DND-41 (cell line): ENCODE measurements at regions not wholly inside any gene's neighbourhood (a gene's known extent, or its start where the extent isn't known, plus 50 kb on each side); places are given as distances from the start of the nearest gene placed in this dataset.

Experiments used
- ATAC-seq: fragments of 200-7000 bp; cut with Tn5 transposase; 3 replicates; pipeline ENCODE4 v1.9.1; 2021; ENCODE audit warnings: low read depth; ENCODE audit not compliant: insufficient read depth
- DNase-seq: peaks from one replicate; pipeline ENCODE4 v3.0.0-alpha.2; 2020
- H2AFZ ChIP-seq: 2 replicates; pipeline ENCODE4 v1.6.0; 2012; ENCODE audit warnings: low read depth, low read length
- H3K27ac ChIP-seq: 2 replicates; pipeline ENCODE4 v1.5.1; 2012; ENCODE audit warnings: low read length, inconsistent platforms
- H3K27me3 ChIP-seq: fragments of 200-600 bp; sonication (generic); 2 replicates; pipeline ENCODE4 v1.6.0; 2012; ENCODE audit warnings: low read length, mild to moderate bottlenecking, inconsistent platforms; ENCODE audit not compliant: insufficient read depth, poor library complexity
- H3K36me3 ChIP-seq: 2 replicates; pipeline ENCODE4 v1.5.1; 2012; ENCODE audit warnings: low read length, inconsistent platforms; ENCODE audit not compliant: insufficient read depth
- H3K4me1 ChIP-seq: 2 replicates; pipeline ENCODE4 v1.5.1; 2012; ENCODE audit warnings: mild to moderate bottlenecking, low read length; ENCODE audit not compliant: insufficient read depth
- H3K4me2 ChIP-seq: 2 replicates; pipeline ENCODE4 v1.6.0; 2012; ENCODE audit warnings: mild to moderate bottlenecking, moderate library complexity, low read length, inconsistent platforms; ENCODE audit not compliant: insufficient read depth
- H3K4me3 ChIP-seq, 2 experiments: fragments of 200-600 bp in 1 of 2; shearing (Covaris generic) in 1 of 2; 2 replicates each; pipeline ENCODE4 v1.5.1; 2012 to 2016; ENCODE audit warnings: inconsistent platforms in 2 of 2, low read length in 2 of 2, mild to moderate bottlenecking in 2 of 2, low read depth in 1 of 2, moderate library complexity in 1 of 2
- H3K79me2 ChIP-seq: 2 replicates; pipeline ENCODE4 v1.6.0; 2012; ENCODE audit warnings: low read length, inconsistent platforms; ENCODE audit not compliant: insufficient read depth
- H3K9ac ChIP-seq: 2 replicates; pipeline ENCODE4 v1.6.0; 2012; ENCODE audit warnings: low read depth, mild to moderate bottlenecking, inconsistent platforms, low read length, moderate library complexity
- H3K9me3 ChIP-seq: 2 replicates; pipeline ENCODE4 v1.5.1; 2012; ENCODE audit warnings: low read length, moderate library complexity, mild to moderate bottlenecking, inconsistent platforms; ENCODE audit not compliant: insufficient read depth, severe bottlenecking
- H4K20me1 ChIP-seq: 2 replicates; pipeline ENCODE4 v1.6.0; 2012; ENCODE audit warnings: low read length; ENCODE audit not compliant: insufficient read depth
- CTCF ChIP-seq: IDR thresholded peaks from 2 replicates; pipeline ENCODE4 v1.5.1; 2012; ENCODE audit warnings: borderline replicate concordance, low read length, moderate library complexity, mild to moderate bottlenecking; ENCODE audit not compliant: poor library complexity, severe bottlenecking; ENCODE audit errors: extremely low read depth
- EZH2 ChIP-seq: IDR thresholded peaks from 3 replicates; pipeline ENCODE4 v1.6.1; 2012; ENCODE audit warnings: borderline replicate concordance, low read depth, mild to moderate bottlenecking, moderate library complexity, low read length, inconsistent platforms; ENCODE audit not compliant: severe bottlenecking

GRCh38 chr19:31500197-31500830, 151.1 kb upstream of the TSHZ3 start:
- no peaks in the 10 kb centered on the region for H3K4me1 ChIP-seq
- H3K4me3 ChIP-seq = no peak overlapping the region
- DNase-seq (no peak), ATAC-seq (no peak)
- TF ChIP-seq CTCF (no peak), EZH2 (no peak)
- no peak overlapping the region for H3K9ac ChIP-seq
- H3K79me2 ChIP-seq = no peaks in the 10 kb centered on the region
- H3K27me3 ChIP-seq = no peaks in the 10 kb centered on the region
- no peaks in the 10 kb centered on the region for H3K36me3 ChIP-seq
- no peak overlapping the region for H3K4me2 ChIP-seq
- no peak overlapping the region for H2AFZ ChIP-seq
- H3K9me3 ChIP-seq = no peaks in the 10 kb centered on the region
- H3K27ac ChIP-seq = no peak overlapping the region
- no peaks in the 10 kb centered on the region for H4K20me1 ChIP-seq

DNA sequence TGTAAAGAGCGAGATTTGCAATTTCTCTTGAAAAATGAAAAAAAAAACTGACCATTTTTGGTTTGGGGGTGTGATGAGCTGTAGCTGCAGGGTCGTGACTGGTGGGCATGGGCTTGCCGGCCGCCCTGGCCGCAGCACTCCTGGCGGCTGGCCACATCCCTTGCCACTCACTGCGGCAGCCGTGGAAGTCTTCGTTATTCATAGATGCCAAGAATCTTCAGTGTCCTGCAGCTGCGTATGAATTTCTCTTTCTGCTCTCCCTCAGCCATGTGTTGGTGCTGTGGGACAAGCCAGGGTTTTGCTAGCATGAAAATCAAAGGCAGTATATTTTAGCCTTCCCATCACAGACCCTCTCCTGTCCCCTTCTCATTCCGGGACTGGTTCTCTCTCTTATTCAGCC, 151.7 kb upstream of the TSHZ3 start:
- Histone ChIP-seq H4K20me1 (no peaks in the 10 kb centered on the region), H3K4me1 (no peaks in the 10 kb centered on the region), H3K36me3 (no peaks in the 10 kb centered on the region), H3K79me2 (no peaks in the 10 kb centered on the region), H3K27ac (no peak overlapping the region), H2AFZ (no peak overlapping the region), H3K4me2 (no peak overlapping the region), H3K27me3 (no peaks in the 10 kb centered on the region), H3K9me3 (no peaks in the 10 kb centered on the region), H3K4me3 (no peak overlapping the region), H3K9ac (no peak overlapping the region)
- TF ChIP-seq CTCF = no peak
- no peak for TF ChIP-seq EZH2
- no peak for ATAC-seq
- DNase-seq = no peak

DNA sequence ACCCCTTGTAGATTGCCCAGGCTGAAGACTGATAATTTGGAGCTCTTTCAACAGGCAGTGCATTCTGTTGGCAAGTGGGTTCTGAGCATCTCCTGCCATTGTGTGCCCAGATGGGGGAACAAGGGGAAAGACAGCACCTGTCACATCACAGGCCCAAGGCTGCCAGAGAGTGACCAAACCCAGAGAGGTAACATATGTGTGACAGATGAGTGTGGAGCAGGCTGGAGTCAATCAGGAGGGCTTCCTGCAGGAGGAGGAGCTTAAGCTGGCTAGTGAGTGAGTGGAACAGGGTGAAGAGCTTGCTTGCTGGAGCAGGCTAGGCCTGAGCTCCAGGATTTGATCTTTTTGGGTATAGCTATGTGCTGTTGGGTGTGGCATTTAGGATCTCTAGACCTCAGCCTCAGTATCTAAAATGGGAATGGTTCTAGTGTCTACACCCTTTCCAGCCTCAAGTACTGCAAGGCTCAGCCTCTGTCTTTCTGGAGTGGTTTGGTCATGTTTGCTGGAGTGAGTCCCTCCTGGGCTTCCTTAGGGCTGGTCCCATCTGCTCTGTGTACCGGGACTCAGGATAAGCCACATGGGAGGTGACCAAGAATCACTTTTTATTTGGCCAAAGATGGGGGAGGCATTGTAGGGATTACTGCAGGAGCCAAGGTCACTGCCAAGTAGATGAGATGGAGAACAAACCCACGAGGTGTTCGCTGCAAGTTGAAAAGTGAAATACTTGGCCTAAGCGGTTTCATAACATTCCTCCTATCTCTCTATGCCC, 152.4 kb upstream of the TSHZ3 start:
- TF ChIP-seq CTCF (no peak), EZH2 (no peak)
- no peak overlapping the region for H3K27ac ChIP-seq
- no peak for ATAC-seq

More for the DNA sequence above, 152.4 kb upstream of the TSHZ3 start:
- Histone ChIP-seq H3K27me3 (no peaks in the 10 kb centered on the region), H4K20me1 (no peaks in the 10 kb centered on the region), H2AFZ (no peak overlapping the region), H3K79me2 (no peaks in the 10 kb centered on the region), H3K9me3 (no peaks in the 10 kb centered on the region), H3K4me1 (no peaks in the 10 kb centered on the region), H3K4me3 (no peak overlapping the region), H3K9ac (no peak overlapping the region), H3K4me2 (no peak overlapping the region), H3K36me3 (no peaks in the 10 kb centered on the region)
- DNase-seq = no peak
